Neural cell (in vitro differentiated cells): ENCODE measurements at regions not wholly inside any gene's neighbourhood (a gene's known extent, or its start where the extent isn't known, plus 50 kb on each side); places are given as distances from the start of the nearest gene placed in this dataset.

Experiments used
- H2AFZ ChIP-seq: fragments of 200-600, 300-800 bp; sonication (generic), shearing (Covaris generic); 2 replicates; pipeline ENCODE4 v1.6.0; 2014; ENCODE audit warnings: low read depth, mild to moderate bottlenecking, antibody characterized with exemption, low read length, moderate library complexity
- H3F3A ChIP-seq: fragments of 200-600 bp; shearing (Covaris generic); 2 replicates; pipeline ENCODE4 v1.6.1; 2016; ENCODE audit warnings: mild to moderate bottlenecking, moderate library complexity, mixed read lengths, antibody characterized with exemption, low read length; ENCODE audit not compliant: insufficient read depth, poor library complexity, severe bottlenecking
- H3K27ac ChIP-seq: fragments of 200-600, 300-800 bp; sonication (generic), shearing (Covaris generic); 2 replicates; pipeline ENCODE4 v1.5.1; 2014; ENCODE audit warnings: mild to moderate bottlenecking, low read length, moderate library complexity
- H3K27me3 ChIP-seq: fragments of 300-800, 200-600 bp; sonication (generic), shearing (Covaris generic); 2 replicates; pipeline ENCODE4 v1.6.0; 2014; ENCODE audit warnings: mild to moderate bottlenecking, low read depth, low read length, moderate library complexity; ENCODE audit not compliant: insufficient read depth
- H3K36me3 ChIP-seq: fragments of 300-800, 200-600 bp; sonication (generic), shearing (Covaris generic); 2 replicates; pipeline ENCODE4 v1.5.1; 2014; ENCODE audit warnings: mild to moderate bottlenecking, antibody characterized with exemption, low read length, moderate library complexity; ENCODE audit not compliant: insufficient read depth
- H3K4me2 ChIP-seq: fragments of 300-800, 200-600 bp; sonication (generic), shearing (Covaris generic); 2 replicates; pipeline ENCODE4 v1.6.0; 2014; ENCODE audit warnings: mild to moderate bottlenecking, low read length
- H3K4me3 ChIP-seq: fragments of 300-800, 200-600 bp; sonication (generic), shearing (Covaris generic); 2 replicates; pipeline ENCODE4 v1.5.1; 2014; ENCODE audit warnings: mild to moderate bottlenecking, low read length, moderate library complexity
- H3K79me2 ChIP-seq: fragments of 200-600 bp; shearing (Covaris generic); replicated peaks from 2 replicates; pipeline ENCODE4 v1.6.0; 2014; ENCODE audit warnings: mild to moderate bottlenecking, low read length, moderate library complexity; ENCODE audit not compliant: insufficient read depth
- H3K9ac ChIP-seq: fragments of 300-800, 200-600 bp; sonication (generic), shearing (Covaris generic); 2 replicates; pipeline ENCODE4 v1.6.1; 2016; ENCODE audit warnings: mild to moderate bottlenecking, low read length, mixed read lengths
- H3K9me2 ChIP-seq: fragments of 200-600 bp; shearing (Covaris generic); 2 replicates; pipeline ENCODE4 v1.6.1; 2016; ENCODE audit warnings: mild to moderate bottlenecking, low read length, mixed read lengths; ENCODE audit not compliant: insufficient read depth
- H3K9me3 ChIP-seq: fragments of 200-600, 300-800 bp; sonication (generic), shearing (Covaris generic); 2 replicates; pipeline ENCODE4 v1.6.1; 2016; ENCODE audit warnings: mild to moderate bottlenecking, mixed run types, low read length, moderate library complexity, mixed read lengths
- H4K20me1 ChIP-seq: fragments of 200-600 bp; shearing (Covaris generic); 2 replicates; pipeline ENCODE4 v1.6.1; 2016; ENCODE audit warnings: mild to moderate bottlenecking, mixed run types; ENCODE audit not compliant: insufficient read depth
- CTCF ChIP-seq: fragments of 450-650 bp; IDR thresholded peaks from 2 replicates; pipeline ENCODE4 v1.5.1; 2014; ENCODE audit warnings: antibody characterized with exemption, mild to moderate bottlenecking, moderate library complexity; ENCODE audit not compliant: poor library complexity, severe bottlenecking
- EP300 ChIP-seq: fragments of 450-650 bp; conservative IDR thresholded peaks from 2 replicates; pipeline ENCODE4 v1.6.1; 2014; ENCODE audit warnings: antibody characterized with exemption, mild to moderate bottlenecking, moderate library complexity; ENCODE audit not compliant: poor library complexity, severe bottlenecking
- EZH2 ChIP-seq: fragments of 200-600, 300-800 bp; shearing (Covaris generic), sonication (generic); IDR thresholded peaks from 2 replicates; pipeline ENCODE4 v1.6.1; 2014; ENCODE audit warnings: antibody characterized with exemption, low read length, borderline replicate concordance, mild to moderate bottlenecking; ENCODE audit not compliant: insufficient read depth, poor library complexity, severe bottlenecking
- MXI1 ChIP-seq: fragments of 450-650 bp; conservative IDR thresholded peaks from 2 replicates; pipeline ENCODE4 v1.6.1; 2014; ENCODE audit warnings: antibody characterized with exemption, mild to moderate bottlenecking; ENCODE audit not compliant: poor library complexity, severe bottlenecking
- POLR2AphosphoS5 ChIP-seq: IDR thresholded peaks from 2 replicates; pipeline ENCODE4 v1.6.1; 2012
- RAD21 ChIP-seq: fragments of 450-650 bp; conservative IDR thresholded peaks from 2 replicates; pipeline ENCODE4 v1.6.1; 2014; ENCODE audit warnings: antibody characterized with exemption, mild to moderate bottlenecking, moderate library complexity
- REST ChIP-seq: IDR thresholded peaks from 2 replicates; pipeline ENCODE4 v1.6.1; 2012; ENCODE audit warnings: borderline replicate concordance
- SMC3 ChIP-seq: fragments of 450-650 bp; conservative IDR thresholded peaks from 2 replicates; pipeline ENCODE4 v1.6.1; 2014; ENCODE audit warnings: antibody characterized with exemption, mild to moderate bottlenecking, moderate library complexity; ENCODE audit not compliant: poor library complexity
- TAF1 ChIP-seq: IDR thresholded peaks from 2 replicates; pipeline ENCODE4 v1.6.1; 2012; ENCODE audit warnings: low read depth

GRCh38 chr3:40745381-40746106 is 220.8 kb downstream of the ZNF621 start:
- no peaks in the 10 kb centered on the region for H3F3A ChIP-seq
- H3K36me3 ChIP-seq = no peaks in the 10 kb centered on the region
- no peaks in the 10 kb centered on the region for H3K79me2 ChIP-seq
- no peak overlapping the region for H3K27ac ChIP-seq
- H3K4me3 ChIP-seq = no peak overlapping the region
- H3K27me3 ChIP-seq = no peaks in the 10 kb centered on the region
- no peaks in the 10 kb centered on the region for H3K9me2 ChIP-seq
- no peak overlapping the region for H2AFZ ChIP-seq
- no peaks in the 10 kb centered on the region for H3K9me3 ChIP-seq
- no peaks in the 10 kb centered on the region for H4K20me1 ChIP-seq
- no peak for TF ChIP-seq POLR2AphosphoS5
- no peak for TF ChIP-seq SMC3
- no peak for TF ChIP-seq MXI1
- no peak for TF ChIP-seq EP300
- TF ChIP-seq CTCF = no peak
- TF ChIP-seq EZH2 = no peak
- TF ChIP-seq TAF1 = no peak
- no peak for TF ChIP-seq REST
- no peak for TF ChIP-seq RAD21
- H3K4me2 ChIP-seq = no peak overlapping the region
- no peak overlapping the region for H3K9ac ChIP-seq

DNA sequence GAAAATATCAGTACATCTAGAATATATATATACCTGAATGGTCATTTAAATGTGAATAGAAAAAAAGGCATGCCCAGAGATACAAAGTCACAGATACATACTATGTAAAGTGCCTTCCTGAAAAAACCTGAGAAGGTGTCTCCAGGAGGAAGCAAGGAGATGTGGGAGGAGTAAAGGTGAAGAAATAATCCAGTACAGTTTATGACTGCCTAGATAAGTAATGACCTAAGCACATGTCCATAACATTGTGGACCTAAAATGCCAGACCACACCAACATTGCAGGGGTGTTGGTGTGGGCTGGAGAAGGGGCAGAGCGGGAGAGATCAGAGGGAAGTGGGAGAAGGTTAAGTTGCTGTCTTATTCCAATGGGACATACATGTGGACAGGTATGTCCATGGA is 226.9 kb downstream of the ZNF621 start:
- no peaks in the 10 kb centered on the region for H3K9me2 ChIP-seq
- H3K36me3 ChIP-seq = no peaks in the 10 kb centered on the region
- H3K79me2 ChIP-seq = no peaks in the 10 kb centered on the region
- no peak overlapping the region for H3K4me3 ChIP-seq
- no peaks in the 10 kb centered on the region for H4K20me1 ChIP-seq
- H3F3A ChIP-seq = no peaks in the 10 kb centered on the region
- H3K9me3 ChIP-seq = no peaks in the 10 kb centered on the region
- no peak overlapping the region for H3K27ac ChIP-seq
- H3K27me3 ChIP-seq = no peaks in the 10 kb centered on the region
- H3K4me2 ChIP-seq = no peak overlapping the region
- H2AFZ ChIP-seq = no peak overlapping the region
- TF ChIP-seq REST (no peak), EZH2 (no peak), TAF1 (no peak), RAD21 (no peak), MXI1 (no peak), CTCF (no peak), SMC3 (no peak), EP300 (no peak), POLR2AphosphoS5 (no peak)
- H3K9ac ChIP-seq = no peak overlapping the region
